A673 (cell line): ENCODE measurements at regions not wholly inside any gene's neighbourhood (a gene's known extent, or its start where the extent isn't known, plus 50 kb on each side); places are given as distances from the start of the nearest gene placed in this dataset.

Experiments
- BruUV-seq: library from RNA; stranded (reverse); fragments of 400-500 nt; replicated peaks from 2 replicates; lab custom pipeline; 2021; lab: Mats Ljungman, UMichigan
- CTCF ChIA-PET: fragments of 300-600 bp; sonication (Branson Sonifier 250); formaldehyde crosslinking; loops from one replicate; lab custom pipeline; 2022; ENCODE audit warnings: antibody characterized with exemption; lab: Charles Lee
- POLR2A ChIA-PET: fragments of 300-600 bp; sonication (Branson Sonifier 250); formaldehyde crosslinking; loops from one replicate; lab custom pipeline; 2022; ENCODE audit warnings: antibody characterized with exemption; ENCODE audit not compliant: low non-redundant PET; lab: Charles Lee
- DNase-seq: peaks from one replicate; pipeline ENCODE4 v3.0.0-alpha.2; 2015; ENCODE audit warnings: low spot score
- H3K27ac ChIP-seq: fragments of 200-600 bp; sonication (generic); 2 replicates; pipeline ENCODE4 v1.5.1; 2016; ENCODE audit warnings: mixed run types, low read depth, mild to moderate bottlenecking, mixed read lengths, antibody characterized with exemption, low read length; ENCODE audit not compliant: poor library complexity, severe bottlenecking
- H3K27me3 ChIP-seq: fragments of 200-600 bp; sonication (generic); replicated peaks from 2 replicates; pipeline ENCODE4 v1.6.1; 2017; ENCODE audit warnings: mixed run types, low read depth, mild to moderate bottlenecking, mixed read lengths, antibody characterized with exemption, low read length; ENCODE audit not compliant: insufficient read depth, poor library complexity
- H3K36me3 ChIP-seq: fragments of 200-600 bp; sonication (generic); 2 replicates; pipeline ENCODE4 v1.6.1; 2016; ENCODE audit warnings: mixed run types, mild to moderate bottlenecking, mixed read lengths, antibody characterized with exemption, low read length; ENCODE audit not compliant: insufficient read depth, poor library complexity, severe bottlenecking
- H3K4me1 ChIP-seq: fragments of 200-600 bp; sonication (generic); 2 replicates; pipeline ENCODE4 v1.6.1; 2017; ENCODE audit warnings: mixed run types, mild to moderate bottlenecking, mixed read lengths, antibody characterized with exemption, low read length; ENCODE audit not compliant: insufficient read depth, poor library complexity, severe bottlenecking
- H3K4me3 ChIP-seq: fragments of 200-600 bp; sonication (generic); 2 replicates; pipeline ENCODE4 v1.5.1; 2016; ENCODE audit warnings: low read depth, mixed run types, mild to moderate bottlenecking, mixed read lengths, low read length; ENCODE audit not compliant: poor library complexity, severe bottlenecking
- H3K9me3 ChIP-seq: fragments of 200-600 bp; sonication (generic); 2 replicates; pipeline ENCODE4 v1.6.1; 2016; ENCODE audit warnings: mixed run types, low read depth, mild to moderate bottlenecking, mixed read lengths, antibody characterized with exemption, low read length; ENCODE audit not compliant: poor library complexity, severe bottlenecking
- EZH2 ChIP-seq: fragments of 200-600 bp; sonication (generic); IDR thresholded peaks from 2 replicates; pipeline ENCODE4 v1.6.1; 2017; ENCODE audit warnings: borderline replicate concordance, low read depth, mild to moderate bottlenecking, mixed read lengths, antibody characterized with exemption, low read length; ENCODE audit not compliant: poor library complexity, severe bottlenecking
- intact Hi-C: fragments of 100-400 bp; cut with micrococcal nuclease; formaldehyde crosslinking; loops from one replicate; pipeline ENCODE4 v1.10.0; 2022; ENCODE audit not compliant: unreplicated experiment
- TF ChIP-seq, protein P1 (sequence below): fragments of 300-800, 200-600 bp; sonication (generic); conservative IDR thresholded peaks from 2 replicates; pipeline ENCODE4 v1.5.1; 2017; ENCODE audit warnings: low read depth, mild to moderate bottlenecking, antibody characterized with exemption, low read length, moderate library complexity, mixed read lengths

DNA sequence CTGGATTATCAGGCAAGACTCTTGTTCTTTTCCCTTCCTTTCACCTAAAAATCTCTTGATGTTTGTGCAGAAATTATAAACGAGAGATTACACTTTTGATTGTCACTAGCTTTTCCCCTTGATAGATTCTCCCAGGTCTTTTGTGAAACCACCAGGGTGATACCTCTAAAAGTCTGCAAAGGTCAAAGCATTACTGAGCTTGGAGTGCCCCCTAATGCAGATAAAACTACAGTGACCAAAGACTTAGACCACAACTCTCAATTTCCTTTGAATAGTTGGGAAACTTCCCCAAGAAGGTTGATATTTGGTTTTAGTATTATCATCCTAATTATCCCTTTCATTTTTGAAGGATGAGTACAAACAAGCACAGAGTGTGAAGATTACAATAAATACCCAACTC, 173.1 kb downstream of the CYLC2 start:
- peaks cover 37% of the 10 kb centered on the region for H3K9me3 ChIP-seq
- no TSS peak for BruUV-seq
- no peaks in the 10 kb centered on the region for H3K4me1 ChIP-seq
- ChIA-PET CTCF (no interaction called here), POLR2A (no interaction called here)
- no peak overlapping the region for H3K4me3 ChIP-seq
- no peak overlapping the region for H3K27ac ChIP-seq
- H3K36me3 ChIP-seq = no peaks in the 10 kb centered on the region
- H3K27me3 ChIP-seq = no peaks in the 10 kb centered on the region
- no peak for TF ChIP-seq EZH2
- TF ChIP-seq, protein P1, sequence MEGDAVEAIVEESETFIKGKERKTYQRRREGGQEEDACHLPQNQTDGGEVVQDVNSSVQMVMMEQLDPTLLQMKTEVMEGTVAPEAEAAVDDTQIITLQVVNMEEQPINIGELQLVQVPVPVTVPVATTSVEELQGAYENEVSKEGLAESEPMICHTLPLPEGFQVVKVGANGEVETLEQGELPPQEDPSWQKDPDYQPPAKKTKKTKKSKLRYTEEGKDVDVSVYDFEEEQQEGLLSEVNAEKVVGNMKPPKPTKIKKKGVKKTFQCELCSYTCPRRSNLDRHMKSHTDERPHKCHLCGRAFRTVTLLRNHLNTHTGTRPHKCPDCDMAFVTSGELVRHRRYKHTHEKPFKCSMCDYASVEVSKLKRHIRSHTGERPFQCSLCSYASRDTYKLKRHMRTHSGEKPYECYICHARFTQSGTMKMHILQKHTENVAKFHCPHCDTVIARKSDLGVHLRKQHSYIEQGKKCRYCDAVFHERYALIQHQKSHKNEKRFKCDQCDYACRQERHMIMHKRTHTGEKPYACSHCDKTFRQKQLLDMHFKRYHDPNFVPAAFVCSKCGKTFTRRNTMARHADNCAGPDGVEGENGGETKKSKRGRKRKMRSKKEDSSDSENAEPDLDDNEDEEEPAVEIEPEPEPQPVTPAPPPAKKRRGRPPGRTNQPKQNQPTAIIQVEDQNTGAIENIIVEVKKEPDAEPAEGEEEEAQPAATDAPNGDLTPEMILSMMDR = no peak
- no peak for DNase-seq
- intact Hi-C loops = no loop called here

DNA sequence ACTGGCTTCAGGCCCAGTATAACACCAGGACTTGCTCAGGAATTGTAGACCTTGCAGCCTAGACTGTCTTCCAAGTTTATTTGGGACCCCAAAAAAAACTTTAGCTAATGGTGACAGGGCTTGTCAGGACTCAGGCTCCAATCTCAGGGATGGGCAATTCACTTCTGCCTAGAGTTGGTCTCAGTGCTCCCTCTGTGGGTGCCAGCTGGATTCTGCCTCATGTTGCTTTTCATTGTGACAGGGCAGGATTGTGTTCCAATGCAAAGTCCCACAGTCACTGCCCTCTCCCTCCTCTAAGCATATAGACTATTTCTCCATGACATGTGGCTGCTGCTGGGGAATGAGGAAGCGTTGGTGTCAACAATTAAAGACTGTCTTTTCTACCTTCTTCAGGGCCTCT, 174.7 kb downstream of the CYLC2 start:
- TF ChIP-seq, protein P1 = no peak
- no peak for TF ChIP-seq EZH2
- POLR2A ChIA-PET = no interaction called here
- intact Hi-C loops = no loop called here
- Histone ChIP-seq H3K4me3 (no peak overlapping the region), H3K27ac (no peak overlapping the region), H3K9me3 (peaks cover 43% of the 10 kb centered on the region), H3K4me1 (no peaks in the 10 kb centered on the region), H3K27me3 (no peaks in the 10 kb centered on the region), H3K36me3 (no peaks in the 10 kb centered on the region)
- no TSS peak for BruUV-seq
- DNase-seq = no peak
- CTCF ChIA-PET = no interaction called here

DNA sequence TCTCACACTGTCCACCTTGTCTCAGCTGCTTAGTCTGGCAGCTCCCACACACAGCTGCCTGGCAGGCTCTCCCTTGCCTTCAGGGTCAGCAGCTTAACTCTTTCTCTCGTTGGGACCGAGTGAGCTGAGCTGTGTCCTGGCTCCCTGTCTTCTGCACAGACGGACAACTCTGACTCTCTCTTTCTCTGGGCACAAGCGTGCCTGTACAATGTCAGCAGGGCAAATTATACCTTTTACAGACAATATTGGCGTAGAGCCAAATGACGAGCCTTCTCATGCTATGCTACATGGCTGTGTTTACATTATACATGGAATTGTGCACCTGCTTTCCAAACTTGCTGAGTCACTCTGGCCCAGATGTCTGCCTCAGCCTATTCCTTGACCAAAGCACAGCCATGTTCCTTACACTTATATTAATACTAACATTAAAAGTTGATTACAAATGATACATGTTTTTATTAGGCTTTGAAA, 188.6 kb downstream of the CYLC2 start:
- POLR2A ChIA-PET = no interaction called here
- intact Hi-C loops = no loop called here
- BruUV-seq = no TSS peak
- Histone ChIP-seq H3K9me3 (no peaks in the 10 kb centered on the region), H3K36me3 (no peaks in the 10 kb centered on the region), H3K4me3 (no peak overlapping the region), H3K4me1 (no peaks in the 10 kb centered on the region), H3K27ac (no peak overlapping the region), H3K27me3 (no peaks in the 10 kb centered on the region)
- CTCF ChIA-PET = no interaction called here
- no peak for DNase-seq
- no peak for TF ChIP-seq EZH2
- TF ChIP-seq, protein P1 = no peak
